ENCODE measurements at regions not wholly inside any gene's neighbourhood (a gene's known extent, or its start where the extent isn't known, plus 50 kb on each side); places are given as distances from the start of the nearest gene placed in this dataset.

DNA sequence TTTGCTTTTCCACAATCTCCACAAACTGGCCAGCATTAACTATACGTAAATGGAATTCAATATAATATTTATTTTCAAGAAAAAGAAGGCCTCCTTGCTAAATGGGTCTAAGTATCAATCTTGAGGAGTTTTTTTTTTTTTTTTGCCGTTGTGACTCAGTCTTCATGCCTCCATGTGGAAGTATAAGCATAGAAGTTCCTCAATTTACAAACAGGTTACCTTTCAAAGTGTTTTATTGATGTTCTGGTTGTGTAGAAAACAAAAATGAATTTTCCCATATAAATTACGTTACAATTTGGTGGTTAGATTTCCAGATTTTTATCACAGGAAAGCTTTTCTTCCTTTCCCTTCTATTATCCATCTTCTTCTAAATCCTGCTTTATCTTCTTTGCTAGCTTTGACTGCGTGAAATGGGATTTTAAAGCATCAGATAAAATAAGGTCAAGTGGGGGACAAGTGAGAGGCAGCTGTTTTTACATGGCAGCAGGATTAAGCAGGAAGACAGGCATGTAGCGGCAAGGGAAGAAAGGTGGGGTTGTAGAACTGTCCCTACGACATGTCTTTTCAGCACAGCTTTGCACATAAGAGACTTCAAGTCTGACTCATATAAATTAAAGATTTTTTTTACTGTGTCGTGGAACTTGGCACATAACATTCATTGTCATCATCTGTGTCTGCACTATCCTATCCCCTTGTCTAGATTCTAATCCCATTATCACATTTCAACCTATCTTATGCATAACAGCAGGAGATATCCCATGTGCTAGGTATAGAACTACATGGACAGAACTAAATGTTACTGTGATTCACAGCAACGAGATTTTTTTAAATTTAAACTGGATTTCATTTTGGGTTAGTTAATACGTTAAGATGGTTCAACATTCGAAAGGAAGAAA lies 135.3 kb upstream of the FAM3C start:
- TF ChIP-seq, protein P1, sequence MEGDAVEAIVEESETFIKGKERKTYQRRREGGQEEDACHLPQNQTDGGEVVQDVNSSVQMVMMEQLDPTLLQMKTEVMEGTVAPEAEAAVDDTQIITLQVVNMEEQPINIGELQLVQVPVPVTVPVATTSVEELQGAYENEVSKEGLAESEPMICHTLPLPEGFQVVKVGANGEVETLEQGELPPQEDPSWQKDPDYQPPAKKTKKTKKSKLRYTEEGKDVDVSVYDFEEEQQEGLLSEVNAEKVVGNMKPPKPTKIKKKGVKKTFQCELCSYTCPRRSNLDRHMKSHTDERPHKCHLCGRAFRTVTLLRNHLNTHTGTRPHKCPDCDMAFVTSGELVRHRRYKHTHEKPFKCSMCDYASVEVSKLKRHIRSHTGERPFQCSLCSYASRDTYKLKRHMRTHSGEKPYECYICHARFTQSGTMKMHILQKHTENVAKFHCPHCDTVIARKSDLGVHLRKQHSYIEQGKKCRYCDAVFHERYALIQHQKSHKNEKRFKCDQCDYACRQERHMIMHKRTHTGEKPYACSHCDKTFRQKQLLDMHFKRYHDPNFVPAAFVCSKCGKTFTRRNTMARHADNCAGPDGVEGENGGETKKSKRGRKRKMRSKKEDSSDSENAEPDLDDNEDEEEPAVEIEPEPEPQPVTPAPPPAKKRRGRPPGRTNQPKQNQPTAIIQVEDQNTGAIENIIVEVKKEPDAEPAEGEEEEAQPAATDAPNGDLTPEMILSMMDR (IDR thresholded peaks at IDR 0.05) = no peak
- TF ChIP-seq POLR2A (IDR thresholded peaks at IDR 0.05) = no peak

Measured in esophagus squamous epithelium (tissue), 4 donors.